ENCODE measurements at regions not wholly inside any gene's neighbourhood (a gene's known extent, or its start where the extent isn't known, plus 50 kb on each side); places are given as distances from the start of the nearest gene placed in this dataset.

- no peak for TF ChIP-seq CTCF (IDR thresholded peaks at IDR 0.05; ENCODE audit: unreplicated experiment in 3 of 3)
- H3K36me3 Mint-ChIP-seq (ENCODE audit: low read depth): no peaks in the 10 kb centered on the region
- H3K27ac Mint-ChIP-seq: no peak overlapping the region
- H3K4me3 Mint-ChIP-seq: no peak overlapping the region
- no peaks in the 10 kb centered on the region for H3K27me3 Mint-ChIP-seq (ENCODE audit: low read depth)
- no peaks in the 10 kb centered on the region for H3K4me1 Mint-ChIP-seq
- peaks cover 8% of the 10 kb centered on the region for H3K9me3 Mint-ChIP-seq
Observed at GRCh38 chr21:27841084-27841672, 874.3 kb upstream of the ADAMTS5 start.

GRCh38 chr21:27840262-27840661, 873.4 kb upstream of the ADAMTS5 start:
- no peaks in the 10 kb centered on the region for H3K36me3 Mint-ChIP-seq (ENCODE audit: low read depth)
- no peaks in the 10 kb centered on the region for H3K4me1 Mint-ChIP-seq
- no peaks in the 10 kb centered on the region for H3K27me3 Mint-ChIP-seq (ENCODE audit: low read depth)
- TF ChIP-seq CTCF (IDR thresholded peaks at IDR 0.05; ENCODE audit: unreplicated experiment in 3 of 3): no peak
- no peak overlapping the region for H3K27ac Mint-ChIP-seq
- H3K9me3 Mint-ChIP-seq: peaks cover 10% of the 10 kb centered on the region
- no peak overlapping the region for H3K4me3 Mint-ChIP-seq

GRCh38 chr21:27839512-27840115, 872.7 kb upstream of the ADAMTS5 start:
- Mint-ChIP-seq H3K4me1 (no peaks in the 10 kb centered on the region), H3K36me3 (ENCODE audit: low read depth) (no peaks in the 10 kb centered on the region), H3K27ac (no peak overlapping the region), H3K4me3 (no peak overlapping the region), H3K9me3 (peaks cover 8% of the 10 kb centered on the region), H3K27me3 (ENCODE audit: low read depth) (no peaks in the 10 kb centered on the region)
- no peak for TF ChIP-seq CTCF (IDR thresholded peaks at IDR 0.05; ENCODE audit: unreplicated experiment in 3 of 3)

- no peaks in the 10 kb centered on the region for H3K36me3 Mint-ChIP-seq (ENCODE audit: low read depth)
- H3K4me3 Mint-ChIP-seq: no peak overlapping the region
- peaks cover 8% of the 10 kb centered on the region for H3K9me3 Mint-ChIP-seq
- H3K27ac Mint-ChIP-seq: no peak overlapping the region
- no peak for TF ChIP-seq CTCF (IDR thresholded peaks at IDR 0.05; ENCODE audit: unreplicated experiment in 3 of 3)
- H3K27me3 Mint-ChIP-seq (ENCODE audit: low read depth): no peaks in the 10 kb centered on the region
- H3K4me1 Mint-ChIP-seq: no peaks in the 10 kb centered on the region
Observed at GRCh38 chr21:27838573-27838972, 871.7 kb upstream of the ADAMTS5 start.

- TF ChIP-seq CTCF (IDR thresholded peaks at IDR 0.05; ENCODE audit: unreplicated experiment in 3 of 3): no peak
- Mint-ChIP-seq H3K27ac (no peak overlapping the region), H3K27me3 (ENCODE audit: low read depth) (no peaks in the 10 kb centered on the region), H3K9me3 (peaks cover 8% of the 10 kb centered on the region), H3K4me3 (no peak overlapping the region), H3K4me1 (no peaks in the 10 kb centered on the region), H3K36me3 (ENCODE audit: low read depth) (no peaks in the 10 kb centered on the region)
Observed at GRCh38 chr21:27837936-27838335, 871.0 kb upstream of the ADAMTS5 start.

GRCh38 chr21:27833298-27833697, 866.4 kb upstream of the ADAMTS5 start:
- no peak overlapping the region for H3K27ac Mint-ChIP-seq
- H3K4me1 Mint-ChIP-seq: no peaks in the 10 kb centered on the region
- H3K27me3 Mint-ChIP-seq (ENCODE audit: low read depth): no peaks in the 10 kb centered on the region
- H3K9me3 Mint-ChIP-seq: peaks cover 8% of the 10 kb centered on the region
- no peak for TF ChIP-seq CTCF (IDR thresholded peaks at IDR 0.05; ENCODE audit: unreplicated experiment in 3 of 3)
- H3K4me3 Mint-ChIP-seq: no peak overlapping the region
- H3K36me3 Mint-ChIP-seq (ENCODE audit: low read depth): no peaks in the 10 kb centered on the region

All from nephron (organoid).